ENCODE measurements at regions not wholly inside any gene's neighbourhood (a gene's known extent, or its start where the extent isn't known, plus 50 kb on each side); places are given as distances from the start of the nearest gene placed in this dataset.

- H3K36me3 ChIP-seq (ENCODE audit: control insufficient read depth in 2 of 2, extremely low read depth in 1 of 2, insufficient read depth in 2 of 2, low read length in 2 of 2), result no peaks in the 10 kb centered on the region
- H3K27me3 ChIP-seq (ENCODE audit: control insufficient read depth in 2 of 2, insufficient read depth in 2 of 2, low read length in 2 of 2), result no peaks in the 10 kb centered on the region
- H3K79me2 ChIP-seq (ENCODE audit: control insufficient read depth, insufficient read depth, low read length), result no peaks in the 10 kb centered on the region
- no peaks in the 10 kb centered on the region for H3K4me1 ChIP-seq (ENCODE audit: control insufficient read depth, extremely low read depth, insufficient read depth, low read length)
- ChIA-PET POLR2A (no interaction called here), CTCF (no interaction called here)
- H3K4me3 ChIP-seq (replicated peaks in 1 of 3; ENCODE audit: insufficient read depth in 1 of 3, low read depth in 1 of 3, low read length in 3 of 3), result no peak overlapping the region
- FAIRE-seq (no peak), DNase-seq (ENCODE audit: low read depth, low spot score) (no peak)
- H2AFZ ChIP-seq (ENCODE audit: low read depth, low read length), result no peak overlapping the region
- H3K4me2 ChIP-seq (ENCODE audit: insufficient read depth, low read length), result no peak overlapping the region
- no peak overlapping the region for H3K9ac ChIP-seq (replicated peaks; ENCODE audit: extremely low read depth, insufficient read depth, low read length)
- intact Hi-C loops (cut with micrococcal nuclease), result no loop called here
- BruUV-seq (replicated peaks), result no TSS peak
- dilution Hi-C loops (cut with MboI; ENCODE audit: extremely low pct_ligation_motif_present, low sequenced_read_pairs), result no loop called here
- TF ChIP-seq MYC (IDR thresholded peaks at IDR 0.05; ENCODE audit: low read depth, low read length) (no peak), EZH2 (IDR thresholded peaks at IDR 0.05; ENCODE audit: borderline replicate concordance, low read depth, low read length, severe bottlenecking) (no peak), MAX (IDR thresholded peaks at IDR 0.05; ENCODE audit: insufficient read depth, insufficient read length) (no peak), JUN (IDR thresholded peaks at IDR 0.05; ENCODE audit: borderline replicate concordance, insufficient read depth, insufficient read length, low read depth) (no peak), GATA2 (IDR thresholded peaks at IDR 0.05; ENCODE audit: insufficient read depth, insufficient read length, low read depth, low read length) (no peak), POLR2AphosphoS5 (IDR thresholded peaks at IDR 0.05; ENCODE audit: insufficient read depth, low read depth, low read length) (no peak), POLR2A (IDR thresholded peaks at IDR 0.05; ENCODE audit: low read depth, low read length) (no peak), CTCF (IDR thresholded peaks at IDR 0.05; ENCODE audit: extremely low read depth in 1 of 2, insufficient read depth in 1 of 2, low read depth in 1 of 2, low read length in 2 of 2) (no peak), FOS (IDR thresholded peaks at IDR 0.05; ENCODE audit: borderline replicate concordance, insufficient read depth, low read length) (no peak)
- H3K27ac ChIP-seq (ENCODE audit: insufficient read depth, low read depth, low read length), result no peak overlapping the region
- H3K9me3 ChIP-seq (replicated peaks; ENCODE audit: control insufficient read depth, insufficient read depth, low read length), result no peaks in the 10 kb centered on the region
- no peaks in the 10 kb centered on the region for H3K9me1 ChIP-seq (replicated peaks; ENCODE audit: control insufficient read depth, extremely low read depth, insufficient read depth, low read length)
- no peaks in the 10 kb centered on the region for H4K20me1 ChIP-seq (replicated peaks; ENCODE audit: control insufficient read depth, extremely low read depth, insufficient read depth, low read length)
Observed at GRCh38 chr4:112861691-112862674, 187.5 kb upstream of the ANK2 start.
